ENCODE measurements at regions not wholly inside any gene's neighbourhood (a gene's known extent, or its start where the extent isn't known, plus 50 kb on each side); places are given as distances from the start of the nearest gene placed in this dataset.

- Histone ChIP-seq H3K4me3 (ENCODE audit: low read depth in 1 of 2, low read length in 2 of 2) (no peak overlapping the region), H3K27me3 (ENCODE audit: low read depth, low read length) (no peaks in the 10 kb centered on the region), H3K27ac (ENCODE audit: low read length) (no peak overlapping the region), H3K36me3 (ENCODE audit: control insufficient read depth in 1 of 2, insufficient read depth in 2 of 2, low read length in 2 of 2) (no peaks in the 10 kb centered on the region), H3K4me1 (ENCODE audit: control insufficient read depth in 1 of 2, insufficient read depth in 2 of 2, low read length in 2 of 2) (no peaks in the 10 kb centered on the region), H3K9me3 (ENCODE audit: control insufficient read depth in 1 of 2, low read length in 2 of 2) (no peaks in the 10 kb centered on the region)
Measured at GRCh38 chr17:12536472-12536871, 129.2 kb upstream of the MYOCD start.

DNA sequence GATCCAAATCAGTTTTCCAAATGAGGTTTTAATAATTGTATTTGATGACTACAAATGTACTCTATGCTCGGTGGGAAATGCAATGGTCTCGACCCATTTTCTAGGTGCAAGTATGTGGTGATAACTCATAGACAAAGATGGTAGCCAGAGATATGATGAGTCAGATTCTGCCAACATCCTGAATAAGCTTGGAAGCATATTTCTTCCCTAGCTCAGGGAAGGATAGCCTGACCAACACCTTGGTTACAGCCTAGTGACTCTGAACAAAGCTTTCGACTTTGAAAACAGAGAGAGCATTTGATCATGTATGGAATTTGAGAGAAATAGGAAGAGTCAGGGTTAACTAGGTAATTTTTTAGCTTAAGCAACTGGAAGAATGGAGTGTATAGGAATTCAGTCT, 128.3 kb upstream of the MYOCD start:
- H3K9me3 ChIP-seq (ENCODE audit: control insufficient read depth in 1 of 2, low read length in 2 of 2): no peaks in the 10 kb centered on the region

GRCh38 chr17:12538003-12538402, 127.7 kb upstream of the MYOCD start:
- Histone ChIP-seq H3K4me1 (ENCODE audit: control insufficient read depth in 1 of 2, insufficient read depth in 2 of 2, low read length in 2 of 2) (no peaks in the 10 kb centered on the region), H3K27me3 (ENCODE audit: low read depth, low read length) (no peaks in the 10 kb centered on the region), H3K9me3 (ENCODE audit: control insufficient read depth in 1 of 2, low read length in 2 of 2) (no peaks in the 10 kb centered on the region), H3K4me3 (ENCODE audit: low read depth in 1 of 2, low read length in 2 of 2) (no peak overlapping the region), H3K36me3 (ENCODE audit: control insufficient read depth in 1 of 2, insufficient read depth in 2 of 2, low read length in 2 of 2) (no peaks in the 10 kb centered on the region), H3K27ac (ENCODE audit: low read length) (no peak overlapping the region)

More for the DNA sequence above, 128.3 kb upstream of the MYOCD start:
- Histone ChIP-seq H3K4me1 (ENCODE audit: control insufficient read depth in 1 of 2, insufficient read depth in 2 of 2, low read length in 2 of 2) (no peaks in the 10 kb centered on the region), H3K27me3 (ENCODE audit: low read depth, low read length) (no peaks in the 10 kb centered on the region), H3K36me3 (ENCODE audit: control insufficient read depth in 1 of 2, insufficient read depth in 2 of 2, low read length in 2 of 2) (no peaks in the 10 kb centered on the region), H3K27ac (ENCODE audit: low read length) (no peak overlapping the region), H3K4me3 (ENCODE audit: low read depth in 1 of 2, low read length in 2 of 2) (no peak overlapping the region)

DNA sequence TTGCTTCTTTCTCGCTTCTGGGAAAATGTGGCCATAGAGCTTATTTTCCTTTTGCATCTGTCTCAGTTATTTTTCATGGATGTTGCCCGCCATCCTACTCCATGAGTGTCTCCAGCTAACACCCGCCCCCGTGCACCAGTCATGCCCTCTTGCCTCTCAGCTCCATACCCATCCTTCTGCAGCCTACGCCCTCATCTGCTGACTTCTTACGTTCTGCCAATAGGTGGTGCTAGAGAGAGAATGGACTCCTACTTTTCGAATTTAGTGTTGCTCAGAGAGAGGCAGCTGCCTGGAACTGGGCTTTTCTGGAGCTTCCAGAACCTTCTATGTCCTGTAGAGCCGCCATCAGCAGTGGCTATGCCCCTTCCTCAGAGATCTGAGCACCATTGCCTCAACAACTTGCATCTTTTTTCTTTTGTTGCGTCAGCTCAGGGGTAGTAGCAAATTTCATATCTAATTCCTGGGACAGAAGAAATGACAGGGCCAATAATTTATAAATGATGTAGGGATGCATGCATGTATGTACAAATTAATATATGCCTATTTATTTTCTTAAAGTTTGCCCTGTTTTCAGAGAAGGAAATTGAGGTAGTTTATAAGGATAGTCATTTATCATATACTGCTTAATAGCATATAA, 119.7 kb upstream of the MYOCD start:
- H3K4me1 ChIP-seq (ENCODE audit: control insufficient read depth in 1 of 2, insufficient read depth in 2 of 2, low read length in 2 of 2): no peaks in the 10 kb centered on the region
- no peaks in the 10 kb centered on the region for H3K36me3 ChIP-seq (ENCODE audit: control insufficient read depth in 1 of 2, insufficient read depth in 2 of 2, low read length in 2 of 2)
- H3K27ac ChIP-seq (ENCODE audit: low read length): no peak overlapping the region
- H3K4me3 ChIP-seq (ENCODE audit: low read depth in 1 of 2, low read length in 2 of 2): no peak overlapping the region
- H3K9me3 ChIP-seq (ENCODE audit: control insufficient read depth in 1 of 2, low read length in 2 of 2): no peaks in the 10 kb centered on the region
- no peaks in the 10 kb centered on the region for H3K27me3 ChIP-seq (ENCODE audit: low read depth, low read length)

GRCh38 chr17:12546983-12547382, 118.7 kb upstream of the MYOCD start:
- H3K9me3 ChIP-seq (ENCODE audit: control insufficient read depth in 1 of 2, low read length in 2 of 2): no peaks in the 10 kb centered on the region
- no peaks in the 10 kb centered on the region for H3K4me1 ChIP-seq (ENCODE audit: control insufficient read depth in 1 of 2, insufficient read depth in 2 of 2, low read length in 2 of 2)
- no peak overlapping the region for H3K4me3 ChIP-seq (ENCODE audit: low read depth in 1 of 2, low read length in 2 of 2)
- no peaks in the 10 kb centered on the region for H3K27me3 ChIP-seq (ENCODE audit: low read depth, low read length)
- H3K36me3 ChIP-seq (ENCODE audit: control insufficient read depth in 1 of 2, insufficient read depth in 2 of 2, low read length in 2 of 2): no peaks in the 10 kb centered on the region
- no peak overlapping the region for H3K27ac ChIP-seq (ENCODE audit: low read length)

- no peaks in the 10 kb centered on the region for H3K4me1 ChIP-seq (ENCODE audit: control insufficient read depth in 1 of 2, insufficient read depth in 2 of 2, low read length in 2 of 2)
- no peaks in the 10 kb centered on the region for H3K9me3 ChIP-seq (ENCODE audit: control insufficient read depth in 1 of 2, low read length in 2 of 2)
- no peak overlapping the region for H3K4me3 ChIP-seq (ENCODE audit: low read depth in 1 of 2, low read length in 2 of 2)
- H3K36me3 ChIP-seq (ENCODE audit: control insufficient read depth in 1 of 2, insufficient read depth in 2 of 2, low read length in 2 of 2): no peaks in the 10 kb centered on the region
- no peaks in the 10 kb centered on the region for H3K27me3 ChIP-seq (ENCODE audit: low read depth, low read length)
- no peak overlapping the region for H3K27ac ChIP-seq (ENCODE audit: low read length)
Measured at GRCh38 chr17:12547831-12548230, 117.9 kb upstream of the MYOCD start.

- no peaks in the 10 kb centered on the region for H3K4me1 ChIP-seq (ENCODE audit: control insufficient read depth in 1 of 2, insufficient read depth in 2 of 2, low read length in 2 of 2)
- H3K27me3 ChIP-seq (ENCODE audit: low read depth, low read length): no peaks in the 10 kb centered on the region
- no peaks in the 10 kb centered on the region for H3K9me3 ChIP-seq (ENCODE audit: control insufficient read depth in 1 of 2, low read length in 2 of 2)
- H3K36me3 ChIP-seq (ENCODE audit: control insufficient read depth in 1 of 2, insufficient read depth in 2 of 2, low read length in 2 of 2): no peaks in the 10 kb centered on the region
- no peak overlapping the region for H3K4me3 ChIP-seq (ENCODE audit: low read depth in 1 of 2, low read length in 2 of 2)
- no peak overlapping the region for H3K27ac ChIP-seq (ENCODE audit: low read length)
Measured at GRCh38 chr17:12548558-12548957, 117.1 kb upstream of the MYOCD start.

DNA sequence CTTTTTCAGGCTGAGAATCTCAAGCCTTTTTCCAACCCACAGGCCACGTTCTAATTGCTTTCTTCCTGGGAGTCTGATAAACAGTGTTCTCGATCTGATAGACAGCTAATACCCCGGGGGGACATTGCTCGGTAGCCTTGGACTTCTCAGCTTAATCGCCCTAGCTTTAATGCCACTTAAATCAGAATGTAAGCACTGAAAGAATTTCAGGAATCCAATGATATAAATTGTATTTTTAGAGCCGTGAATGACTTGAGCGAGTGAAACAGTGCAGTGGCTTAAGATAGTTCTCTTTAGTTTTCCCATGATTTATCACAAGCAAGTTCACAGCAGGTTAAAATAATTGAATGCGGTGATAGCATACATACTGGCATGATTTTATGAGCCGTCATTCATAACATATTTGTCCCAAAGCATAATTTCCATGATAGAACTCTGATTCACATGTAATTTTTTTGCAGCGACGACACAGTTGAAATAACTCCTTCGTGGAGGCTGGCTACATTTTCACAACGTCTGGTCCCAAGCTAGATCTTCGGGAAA, 116.1 kb upstream of the MYOCD start:
- H3K27ac ChIP-seq (ENCODE audit: low read length): no peak overlapping the region
- H3K4me1 ChIP-seq (ENCODE audit: control insufficient read depth in 1 of 2, insufficient read depth in 2 of 2, low read length in 2 of 2): no peaks in the 10 kb centered on the region
- no peaks in the 10 kb centered on the region for H3K9me3 ChIP-seq (ENCODE audit: control insufficient read depth in 1 of 2, low read length in 2 of 2)
- no peaks in the 10 kb centered on the region for H3K36me3 ChIP-seq (ENCODE audit: control insufficient read depth in 1 of 2, insufficient read depth in 2 of 2, low read length in 2 of 2)
- no peak overlapping the region for H3K4me3 ChIP-seq (ENCODE audit: low read depth in 1 of 2, low read length in 2 of 2)
- no peaks in the 10 kb centered on the region for H3K27me3 ChIP-seq (ENCODE audit: low read depth, low read length)

- H3K4me1 ChIP-seq (ENCODE audit: control insufficient read depth in 1 of 2, insufficient read depth in 2 of 2, low read length in 2 of 2): no peaks in the 10 kb centered on the region
Measured at GRCh38 chr17:12553625-12554024, 112.1 kb upstream of the MYOCD start.

DNA sequence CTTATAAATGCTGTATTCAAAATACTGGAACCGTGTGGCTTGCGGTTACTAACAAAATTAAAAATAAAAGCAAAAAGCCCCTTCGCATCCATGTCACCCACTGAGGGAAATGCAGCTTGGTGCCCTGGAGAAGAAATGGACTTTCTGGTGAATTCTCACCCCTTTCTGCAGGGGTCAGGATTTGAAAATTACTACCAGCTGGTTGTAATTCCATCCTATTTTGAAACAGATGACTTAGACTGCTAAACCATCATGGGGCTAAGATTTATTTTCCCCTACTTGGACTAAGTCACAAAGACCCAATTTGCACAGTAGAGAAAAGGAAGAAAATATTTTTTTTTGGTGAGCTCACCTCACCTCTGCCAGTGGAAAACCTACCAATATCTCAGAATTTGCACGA, 111.4 kb upstream of the MYOCD start:
- H3K27ac ChIP-seq (ENCODE audit: low read length): no peak overlapping the region
- H3K36me3 ChIP-seq (ENCODE audit: control insufficient read depth in 1 of 2, insufficient read depth in 2 of 2, low read length in 2 of 2): no peaks in the 10 kb centered on the region
- no peaks in the 10 kb centered on the region for H3K27me3 ChIP-seq (ENCODE audit: low read depth, low read length)
- H3K4me1 ChIP-seq (ENCODE audit: control insufficient read depth in 1 of 2, insufficient read depth in 2 of 2, low read length in 2 of 2): no peaks in the 10 kb centered on the region
- H3K9me3 ChIP-seq (ENCODE audit: control insufficient read depth in 1 of 2, low read length in 2 of 2): no peaks in the 10 kb centered on the region
- no peak overlapping the region for H3K4me3 ChIP-seq (ENCODE audit: low read depth in 1 of 2, low read length in 2 of 2)

More at GRCh38 chr17:12553625-12554024, 112.1 kb upstream of the MYOCD start:
- no peaks in the 10 kb centered on the region for H3K9me3 ChIP-seq (ENCODE audit: control insufficient read depth in 1 of 2, low read length in 2 of 2)
- no peaks in the 10 kb centered on the region for H3K36me3 ChIP-seq (ENCODE audit: control insufficient read depth in 1 of 2, insufficient read depth in 2 of 2, low read length in 2 of 2)
- no peaks in the 10 kb centered on the region for H3K27me3 ChIP-seq (ENCODE audit: low read depth, low read length)
- H3K4me3 ChIP-seq (ENCODE audit: low read depth in 1 of 2, low read length in 2 of 2): no peak overlapping the region
- H3K27ac ChIP-seq (ENCODE audit: low read length): no peak overlapping the region

- Histone ChIP-seq H3K27me3 (ENCODE audit: low read depth, low read length) (no peaks in the 10 kb centered on the region), H3K27ac (ENCODE audit: low read length) (no peak overlapping the region), H3K36me3 (ENCODE audit: control insufficient read depth in 1 of 2, insufficient read depth in 2 of 2, low read length in 2 of 2) (no peaks in the 10 kb centered on the region), H3K4me3 (ENCODE audit: low read depth in 1 of 2, low read length in 2 of 2) (no peak overlapping the region), H3K4me1 (ENCODE audit: control insufficient read depth in 1 of 2, insufficient read depth in 2 of 2, low read length in 2 of 2) (no peaks in the 10 kb centered on the region), H3K9me3 (ENCODE audit: control insufficient read depth in 1 of 2, low read length in 2 of 2) (no peaks in the 10 kb centered on the region)
Measured at GRCh38 chr17:12566291-12566690, 99.4 kb upstream of the MYOCD start.
